ENCODE measurements at regions not wholly inside any gene's neighbourhood (a gene's known extent, or its start where the extent isn't known, plus 50 kb on each side); places are given as distances from the start of the nearest gene placed in this dataset.

DNA sequence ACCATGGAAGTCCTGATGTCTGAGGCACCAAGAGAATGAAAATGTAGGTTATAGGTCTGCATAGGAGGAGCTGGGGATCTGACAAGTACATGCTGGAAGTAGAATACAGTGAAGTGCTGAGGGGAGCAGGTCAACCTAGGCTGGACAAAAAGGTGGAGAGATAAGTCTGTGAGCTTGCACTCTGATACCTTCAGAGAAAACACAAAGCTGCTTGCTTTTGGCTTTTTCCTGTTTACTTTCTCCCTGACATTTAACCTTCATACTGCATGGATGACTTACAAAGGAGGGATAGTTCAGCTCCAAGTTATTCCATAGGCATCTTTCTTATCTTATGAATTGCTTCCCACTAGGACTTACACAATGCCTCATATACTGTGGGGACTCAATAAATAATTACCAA, 256.7 kb upstream of the NREP start:
- peak; percentile 49 for ATAC-seq (ENCODE audit: low read depth)
- Histone ChIP-seq H3K79me1 (ENCODE audit: low read depth in 1 of 2, low read length in 2 of 2) (no peaks in the 10 kb centered on the region), H4K20me1 (ENCODE audit: insufficient read depth, low read length) (no peaks in the 10 kb centered on the region), H3K9me1 (ENCODE audit: insufficient read depth, low read length) (peaks cover 7% of the 10 kb centered on the region), H3K23ac (ENCODE audit: low read depth, low read length) (peak overlapping the region; percentile 88), H2BK120ac (ENCODE audit: low read depth, low read length) (peak overlapping the region; percentile 85), H3K4ac (ENCODE audit: low read depth, low read length) (peak overlapping the region; percentile 91), H3K36me3 (ENCODE audit: control insufficient read depth, insufficient read depth, low read length) (no peaks in the 10 kb centered on the region), H2BK5ac (ENCODE audit: low read depth, low read length, poor library complexity, severe bottlenecking) (no peak overlapping the region), H4K91ac (ENCODE audit: insufficient read depth, low read depth, low read length) (peak overlapping the region; percentile 72), H3K9me3 (ENCODE audit: control insufficient read depth, insufficient read depth, low read length) (no peaks in the 10 kb centered on the region), H2AFZ (replicated peaks; ENCODE audit: low read length, poor library complexity) (peak overlapping the region; percentile 78), H3K27me3 (ENCODE audit: control insufficient read depth, insufficient read depth, low read length) (no peaks in the 10 kb centered on the region), H3K4me2 (ENCODE audit: low read depth, low read length) (no peak overlapping the region), H3K4me1 (ENCODE audit: control insufficient read depth, insufficient read depth, low read length) (peaks cover 7% of the 10 kb centered on the region), H3K14ac (replicated peaks; ENCODE audit: low read depth, low read length) (0 out of 2 replicates have a peak overlapping the region, but pooled peaks have one; percentile 13), H2AK5ac (ENCODE audit: low read depth, low read length) (peak overlapping the region; percentile 66; the same call in 1 of the 2 replicates), H3K9ac (ENCODE audit: low read depth, low read length) (no peak overlapping the region), H3K4me3 (ENCODE audit: insufficient read depth, low read depth, low read length) (no peak overlapping the region), H2AK9ac (replicated peaks; ENCODE audit: low read depth, low read length, poor library complexity) (peak overlapping the region; percentile 58), H2BK20ac (ENCODE audit: low read depth, low read length) (peak overlapping the region; percentile 84), H4K5ac (ENCODE audit: low read depth, low read length) (peak overlapping the region; percentile 72; the same call in 1 of the 2 replicates), H2BK15ac (ENCODE audit: low read depth, low read length) (peak overlapping the region; percentile 72; the same call in 2 of the 3 replicates), H3K56ac (ENCODE audit: extremely low read depth, insufficient read depth, low read length) (no peak overlapping the region), H3K27ac (ENCODE audit: insufficient read depth, low read length) (no peak overlapping the region; the same call in 1 of the 2 replicates), H3K18ac (ENCODE audit: low read depth, low read length) (peak overlapping the region; percentile 2; the same call in 1 of the 2 replicates), H4K8ac (ENCODE audit: low read depth in 2 of 2, low read length in 2 of 2) (peak overlapping the region in 1 of 2 experiments; percentile 84; a peak in 2 of 4 replicates)
- TF ChIP-seq, protein P1, sequence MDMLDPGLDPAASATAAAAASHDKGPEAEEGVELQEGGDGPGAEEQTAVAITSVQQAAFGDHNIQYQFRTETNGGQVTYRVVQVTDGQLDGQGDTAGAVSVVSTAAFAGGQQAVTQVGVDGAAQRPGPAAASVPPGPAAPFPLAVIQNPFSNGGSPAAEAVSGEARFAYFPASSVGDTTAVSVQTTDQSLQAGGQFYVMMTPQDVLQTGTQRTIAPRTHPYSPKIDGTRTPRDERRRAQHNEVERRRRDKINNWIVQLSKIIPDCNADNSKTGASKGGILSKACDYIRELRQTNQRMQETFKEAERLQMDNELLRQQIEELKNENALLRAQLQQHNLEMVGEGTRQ (IDR thresholded peaks at IDR 0.05; ENCODE audit: low read depth, low read length): no peak
- TF ChIP-seq SMC3 (IDR thresholded peaks at IDR 0.05; ENCODE audit: low read depth, low read length) (no peak), MAFK (IDR thresholded peaks at IDR 0.05; ENCODE audit: low read depth, low read length) (no peak), BHLHE40 (IDR thresholded peaks at IDR 0.05; ENCODE audit: low read depth, low read length) (no peak), FOS (IDR thresholded peaks at IDR 0.05; ENCODE audit: low read depth, low read length) (no peak), CEBPB (IDR thresholded peaks at IDR 0.05; ENCODE audit: low read depth, low read length) (no peak)
- TF ChIP-seq, protein P2, sequence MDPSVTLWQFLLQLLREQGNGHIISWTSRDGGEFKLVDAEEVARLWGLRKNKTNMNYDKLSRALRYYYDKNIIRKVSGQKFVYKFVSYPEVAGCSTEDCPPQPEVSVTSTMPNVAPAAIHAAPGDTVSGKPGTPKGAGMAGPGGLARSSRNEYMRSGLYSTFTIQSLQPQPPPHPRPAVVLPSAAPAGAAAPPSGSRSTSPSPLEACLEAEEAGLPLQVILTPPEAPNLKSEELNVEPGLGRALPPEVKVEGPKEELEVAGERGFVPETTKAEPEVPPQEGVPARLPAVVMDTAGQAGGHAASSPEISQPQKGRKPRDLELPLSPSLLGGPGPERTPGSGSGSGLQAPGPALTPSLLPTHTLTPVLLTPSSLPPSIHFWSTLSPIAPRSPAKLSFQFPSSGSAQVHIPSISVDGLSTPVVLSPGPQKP (IDR thresholded peaks at IDR 0.05; ENCODE audit: borderline replicate concordance, low read depth, low read length): no peak
- ChIA-PET POLR2A (ENCODE audit: unreplicated experiment) (no interaction called here), CTCF (no interaction called here)
- dilution Hi-C loops (cut with HindIII; ENCODE audit: low sequenced_read_pairs, unreplicated experiment) (no loop called here), intact Hi-C loops (cut with micrococcal nuclease) (no loop called here), in situ Hi-C loops (cut with MboI; ENCODE audit: low sequenced_read_pairs) (no loop called here)
- DNase-seq: no peak
- no TSS peak for BruUV-seq (replicated peaks)
